Fibroblast of lung (primary cell): ENCODE measurements at regions not wholly inside any gene's neighbourhood (a gene's known extent, or its start where the extent isn't known, plus 50 kb on each side); places are given as distances from the start of the nearest gene placed in this dataset.

ENCODE experiments used
- DNase-seq, 2 donors: peaks; one replicate each; pipeline versions ENCODE4 v3.0.0 to v3.0.0-alpha.2; 2010; ENCODE audit warnings: low read depth in 2 of 2
- H2AFZ ChIP-seq: 2 replicates; pipeline ENCODE4 v1.5.1; 2012; ENCODE audit warnings: low read length, control low read depth, inconsistent platforms
- H3K27ac ChIP-seq: 2 replicates; pipeline ENCODE4 v1.5.1; 2011; ENCODE audit warnings: low read length, control low read depth; ENCODE audit not compliant: insufficient read depth
- H3K27me3 ChIP-seq: 2 replicates; pipeline ENCODE4 v1.5.1; 2011; ENCODE audit warnings: mild to moderate bottlenecking, low read length; ENCODE audit not compliant: control insufficient read depth, insufficient read depth
- H3K36me3 ChIP-seq: 2 replicates; pipeline ENCODE4 v1.5.1; 2011; ENCODE audit warnings: low read length; ENCODE audit not compliant: control insufficient read depth, insufficient read depth
- H3K4me1 ChIP-seq: 2 replicates; pipeline ENCODE4 v1.5.1; 2011; ENCODE audit warnings: low read length; ENCODE audit not compliant: control insufficient read depth, insufficient read depth; ENCODE audit errors: extremely low read depth
- H3K4me2 ChIP-seq: 2 replicates; pipeline ENCODE4 v1.5.1; 2011; ENCODE audit warnings: low read length, control low read depth; ENCODE audit not compliant: insufficient read depth; ENCODE audit errors: extremely low read depth
- H3K4me3 ChIP-seq, 4 experiments: fragments of 200-600 bp in 1 of 4; sonication (generic) in 1 of 4; replicated peaks in 1 of 4; 2 replicates each; pipeline ENCODE4 v1.5.1; 2011 to 2016; ENCODE audit warnings: low read length in 4 of 4, low read depth in 3 of 4, mild to moderate bottlenecking in 3 of 4, control low read depth in 2 of 4, inconsistent platforms in 1 of 4, mixed read lengths in 1 of 4; ENCODE audit not compliant: insufficient read depth in 1 of 4; ENCODE audit errors: control extremely low read depth in 1 of 4
- H3K79me2 ChIP-seq: 2 replicates; pipeline ENCODE4 v1.5.1; 2012; ENCODE audit warnings: mild to moderate bottlenecking, low read length, inconsistent platforms; ENCODE audit not compliant: control insufficient read depth, insufficient read depth
- H3K9ac ChIP-seq: 2 replicates; pipeline ENCODE4 v1.5.1; 2011; ENCODE audit warnings: mild to moderate bottlenecking, low read length, control low read depth; ENCODE audit not compliant: insufficient read depth
- H3K9me3 ChIP-seq: 2 replicates; pipeline ENCODE4 v1.5.1; 2012; ENCODE audit warnings: low read depth, low read length; ENCODE audit not compliant: control insufficient read depth, insufficient read depth
- H4K20me1 ChIP-seq: 2 replicates; pipeline ENCODE4 v1.5.1; 2011; ENCODE audit warnings: low read length; ENCODE audit not compliant: control insufficient read depth, insufficient read depth; ENCODE audit errors: extremely low read depth
- CTCF ChIP-seq, 2 donors: IDR thresholded peaks in 1 of 2; conservative IDR thresholded peaks in 1 of 2; 1 replicate in 1 of 2; 2 replicates in 1 of 2; pipeline ENCODE4 v1.5.1; 2011 to 2012; ENCODE audit warnings: low read length in 2 of 2, control low read depth in 1 of 2, inconsistent platforms in 1 of 2, low read depth in 1 of 2, mild to moderate bottlenecking in 1 of 2
- EZH2 ChIP-seq: IDR thresholded peaks from 2 replicates; pipeline ENCODE4 v1.5.1; 2012; ENCODE audit warnings: low read length, control low read depth, mild to moderate bottlenecking; ENCODE audit errors: missing control alignments

- Histone ChIP-seq H3K36me3 (no peaks in the 10 kb centered on the region), H3K4me2 (no peak overlapping the region), H3K4me1 (peaks cover 12% of the 10 kb centered on the region), H3K79me2 (peaks cover 52% of the 10 kb centered on the region), H3K9ac (no peak overlapping the region), H4K20me1 (peaks cover 3% of the 10 kb centered on the region), H3K9me3 (no peaks in the 10 kb centered on the region), H3K4me3 (no peak overlapping the region), H2AFZ (no peak overlapping the region), H3K27ac (no peak overlapping the region), H3K27me3 (no peaks in the 10 kb centered on the region)
- DNase-seq = no peak
- TF ChIP-seq CTCF (conservative IDR thresholded peaks at IDR 0.05 in 1 of 2, IDR thresholded peaks at IDR 0.05 in 1 of 2; ENCODE audit: low read depth in 1 of 2, low read length in 2 of 2) (no peak), EZH2 (no peak)
Measured at GRCh38 chr6:56775498-56776166, 132.9 kb upstream of the DST start.

DNA sequence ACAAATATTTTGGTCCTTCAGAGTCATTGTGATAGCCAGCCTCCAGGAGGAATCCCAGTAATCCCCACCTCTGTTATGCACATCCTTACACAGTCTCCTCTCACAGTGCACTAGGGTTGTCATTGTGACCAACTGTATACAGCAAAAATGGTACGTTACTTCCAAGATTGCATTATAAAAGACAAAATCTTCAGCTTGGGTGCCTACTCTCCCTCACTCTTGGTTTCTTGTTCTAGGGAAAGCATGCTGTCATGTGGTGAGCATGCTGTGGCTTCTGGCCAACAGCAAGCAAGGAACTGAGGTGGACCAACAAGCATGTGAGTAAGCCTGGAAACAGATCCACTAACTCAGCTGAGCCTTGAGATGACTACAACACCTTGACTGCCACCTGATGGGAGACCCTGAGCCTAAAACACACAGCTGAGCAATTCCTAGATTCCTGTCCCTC is 130.1 kb upstream of the DST start:
- no peaks in the 10 kb centered on the region for H3K27me3 ChIP-seq
- peak overlapping the region; percentile 14 for H3K27ac ChIP-seq
- H3K9me3 ChIP-seq = no peaks in the 10 kb centered on the region
- no peaks in the 10 kb centered on the region for H3K36me3 ChIP-seq
- TF ChIP-seq CTCF (conservative IDR thresholded peaks at IDR 0.05 in 1 of 2, IDR thresholded peaks at IDR 0.05 in 1 of 2; ENCODE audit: low read depth in 1 of 2, low read length in 2 of 2) = no peak
- TF ChIP-seq EZH2 = no peak
- H2AFZ ChIP-seq = no peak overlapping the region
- H3K4me1 ChIP-seq = peaks cover 12% of the 10 kb centered on the region
- no peak overlapping the region for H3K4me3 ChIP-seq
- peaks cover 79% of the 10 kb centered on the region for H3K79me2 ChIP-seq
- DNase-seq = peak; percentile 66 to 89
- H3K9ac ChIP-seq = no peak overlapping the region
- H3K4me2 ChIP-seq = peak overlapping the region; percentile 17
- H4K20me1 ChIP-seq = peaks cover 3% of the 10 kb centered on the region

DNA sequence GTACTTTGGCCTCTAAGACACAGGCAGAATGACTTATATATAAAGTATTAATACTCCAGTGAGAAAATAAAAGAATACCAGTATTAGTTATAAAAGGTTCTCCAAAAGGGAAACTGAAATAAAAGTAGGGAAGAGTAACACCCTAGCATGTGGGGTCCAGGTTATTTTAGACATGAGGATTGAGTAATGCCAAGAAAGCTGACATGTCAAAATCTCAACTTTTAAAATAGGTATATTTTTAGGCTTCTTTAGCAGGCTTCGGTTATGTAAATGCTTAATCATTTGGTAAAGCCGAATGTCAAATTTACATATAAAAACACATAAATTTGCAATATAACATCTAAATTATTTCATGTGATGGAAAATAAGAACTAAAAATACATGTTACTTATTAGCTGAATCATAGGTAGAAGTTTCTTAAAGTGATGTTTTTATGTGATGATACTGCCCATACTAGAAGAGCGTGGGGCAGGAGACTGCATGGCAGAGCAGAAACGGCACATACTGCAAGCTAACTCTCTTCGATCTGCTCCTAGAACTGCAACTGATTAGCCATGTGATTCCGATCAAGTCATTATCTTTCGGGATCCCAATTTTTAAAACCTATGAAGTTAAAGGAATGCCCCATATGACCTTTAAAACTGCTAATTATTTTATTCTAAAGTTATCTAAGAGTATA is 129.4 kb upstream of the DST start:
- TF ChIP-seq EZH2 (no peak), CTCF (conservative IDR thresholded peaks at IDR 0.05 in 1 of 2, IDR thresholded peaks at IDR 0.05 in 1 of 2; ENCODE audit: low read depth in 1 of 2, low read length in 2 of 2) (no peak)
- Histone ChIP-seq H3K9ac (no peak overlapping the region), H3K4me3 (no peak overlapping the region), H3K27me3 (no peaks in the 10 kb centered on the region), H3K36me3 (no peaks in the 10 kb centered on the region), H3K4me1 (peaks cover 12% of the 10 kb centered on the region), H2AFZ (no peak overlapping the region), H3K27ac (no peak overlapping the region), H4K20me1 (peaks cover 3% of the 10 kb centered on the region), H3K79me2 (peaks cover 84% of the 10 kb centered on the region), H3K4me2 (no peak overlapping the region), H3K9me3 (no peaks in the 10 kb centered on the region)
- no peak for DNase-seq
